ENCODE measurements at regions not wholly inside any gene's neighbourhood (a gene's known extent, or its start where the extent isn't known, plus 50 kb on each side); places are given as distances from the start of the nearest gene placed in this dataset.
"Not testable (repeated sequence)": the region's sequence is repeated elsewhere in the genome, so short reads cannot be mapped to it uniquely, and the experiment has no call there.

- DNase-seq (ENCODE audit: low read depth): no peak
- in situ Hi-C loops (cut with HindIII; ENCODE audit: low pct_unique_long_range_greater_than_20kb, low sequenced_read_pairs): no loop called here
These were observed 735.3 kb upstream of the ZNF608 start for GRCh38 chr5:125481506-125482465.

GRCh38 chr5:125483609-125484008, 737.2 kb upstream of the ZNF608 start:
- in situ Hi-C loops (cut with HindIII; ENCODE audit: low pct_unique_long_range_greater_than_20kb, low sequenced_read_pairs): no loop called here
- no peak for DNase-seq (ENCODE audit: low read depth)

GRCh38 chr5:125484272-125484741, 737.9 kb upstream of the ZNF608 start:
- in situ Hi-C loops (cut with HindIII; ENCODE audit: low pct_unique_long_range_greater_than_20kb, low sequenced_read_pairs): no loop called here
- peak; percentile 83 for DNase-seq (ENCODE audit: low read depth)

GRCh38 chr5:125484742-125485641, 738.6 kb upstream of the ZNF608 start:
- in situ Hi-C loops (cut with HindIII; ENCODE audit: low pct_unique_long_range_greater_than_20kb, low sequenced_read_pairs): no loop called here
- peak; percentile 95 for DNase-seq (ENCODE audit: low read depth)

GRCh38 chr5:125485771-125486170, 739.3 kb upstream of the ZNF608 start:
- in situ Hi-C loops (cut with HindIII; ENCODE audit: low pct_unique_long_range_greater_than_20kb, low sequenced_read_pairs): no loop called here
- no peak for DNase-seq (ENCODE audit: low read depth)

- in situ Hi-C loops (cut with HindIII; ENCODE audit: low pct_unique_long_range_greater_than_20kb, low sequenced_read_pairs): no loop called here
- DNase-seq (ENCODE audit: low read depth): no peak
These were observed 740.2 kb upstream of the ZNF608 start for GRCh38 chr5:125486634-125487033.

GRCh38 chr5:125487231-125487630, 740.8 kb upstream of the ZNF608 start:
- in situ Hi-C loops (cut with HindIII; ENCODE audit: low pct_unique_long_range_greater_than_20kb, low sequenced_read_pairs): no loop called here
- DNase-seq (ENCODE audit: low read depth): no peak

GRCh38 chr5:125487652-125488051, 741.2 kb upstream of the ZNF608 start:
- DNase-seq (ENCODE audit: low read depth); in situ Hi-C loops (cut with HindIII; ENCODE audit: low pct_unique_long_range_greater_than_20kb, low sequenced_read_pairs): not testable (repeated sequence)

- no peak for DNase-seq (ENCODE audit: low read depth)
- in situ Hi-C loops (cut with HindIII; ENCODE audit: low pct_unique_long_range_greater_than_20kb, low sequenced_read_pairs): no loop called here
These were observed 742.7 kb upstream of the ZNF608 start for GRCh38 chr5:125489146-125489545.

- DNase-seq (ENCODE audit: low read depth): no peak
- in situ Hi-C loops (cut with HindIII; ENCODE audit: low pct_unique_long_range_greater_than_20kb, low sequenced_read_pairs): no loop called here
These were observed 745.6 kb upstream of the ZNF608 start for GRCh38 chr5:125491986-125492492.

GRCh38 chr5:125492977-125493376, 746.5 kb upstream of the ZNF608 start:
- no peak for DNase-seq (ENCODE audit: low read depth)
- in situ Hi-C loops (cut with HindIII; ENCODE audit: low pct_unique_long_range_greater_than_20kb, low sequenced_read_pairs): no loop called here

- no peak for DNase-seq (ENCODE audit: low read depth)
- in situ Hi-C loops (cut with HindIII; ENCODE audit: low pct_unique_long_range_greater_than_20kb, low sequenced_read_pairs): no loop called here
These were observed 750.0 kb upstream of the ZNF608 start for GRCh38 chr5:125496393-125496792.

- in situ Hi-C loops (cut with HindIII; ENCODE audit: low pct_unique_long_range_greater_than_20kb, low sequenced_read_pairs): no loop called here
- no peak for DNase-seq (ENCODE audit: low read depth)
These were observed 751.2 kb upstream of the ZNF608 start for GRCh38 chr5:125497651-125498050.

GRCh38 chr5:125499636-125500332, 753.3 kb upstream of the ZNF608 start:
- in situ Hi-C loops (cut with HindIII; ENCODE audit: low pct_unique_long_range_greater_than_20kb, low sequenced_read_pairs): no loop called here
- DNase-seq (ENCODE audit: low read depth): no peak

GRCh38 chr5:125501396-125501795, 755.0 kb upstream of the ZNF608 start:
- DNase-seq (ENCODE audit: low read depth): no peak
- in situ Hi-C loops (cut with HindIII; ENCODE audit: low pct_unique_long_range_greater_than_20kb, low sequenced_read_pairs): no loop called here

GRCh38 chr5:125503946-125504345, 757.5 kb upstream of the ZNF608 start:
- DNase-seq (ENCODE audit: low read depth): no peak
- in situ Hi-C loops (cut with HindIII; ENCODE audit: low pct_unique_long_range_greater_than_20kb, low sequenced_read_pairs): no loop called here

- no peak for DNase-seq (ENCODE audit: low read depth)
- in situ Hi-C loops (cut with HindIII; ENCODE audit: low pct_unique_long_range_greater_than_20kb, low sequenced_read_pairs): no loop called here
These were observed 758.7 kb upstream of the ZNF608 start for GRCh38 chr5:125505115-125505514.

GRCh38 chr5:125506124-125506523, 759.7 kb upstream of the ZNF608 start:
- DNase-seq (ENCODE audit: low read depth): no peak
- in situ Hi-C loops (cut with HindIII; ENCODE audit: low pct_unique_long_range_greater_than_20kb, low sequenced_read_pairs): no loop called here
